H1 (cell line): ENCODE measurements at regions not wholly inside any gene's neighbourhood (a gene's known extent, or its start where the extent isn't known, plus 50 kb on each side); places are given as distances from the start of the nearest gene placed in this dataset.

Source experiments
- CTCF ChIA-PET: fragments of 300-600 bp; sonication (Branson Sonifier 250); formaldehyde crosslinking; loops from one replicate; lab custom pipeline; 2021; ENCODE audit not compliant: partially characterized antibody; lab: Charles Lee
- POLR2A ChIA-PET: fragments of 300-600 bp; sonication (Branson Sonifier 250); formaldehyde crosslinking; loops from one replicate; lab custom pipeline; 2021; ENCODE audit warnings: inconsistent platforms; ENCODE audit not compliant: partially characterized antibody; lab: Charles Lee
- DNase-seq, 2 experiments: peaks; one replicate each; pipeline versions ENCODE4 v3.0.0 to v3.0.0-alpha.2; 2010 to 2022; ENCODE audit warnings: low spot score in 2 of 2, low read depth in 1 of 2, mixed read lengths in 1 of 2
- FAIRE-seq: peaks from 2 replicates; lab custom pipeline; 2011; peaks lifted over from hg19 to GRCh38; lab: Jason Lieb, UNC
- H2AFZ ChIP-seq: 2 replicates; pipeline ENCODE4 v1.8.1; 2012; ENCODE audit warnings: low read length, inconsistent platforms
- H2AK5ac ChIP-seq: 2 replicates; pipeline ENCODE4 v1.6.1; 2013; ENCODE audit warnings: low read depth, low read length
- H2BK120ac ChIP-seq: replicated peaks from 2 replicates; pipeline ENCODE3; 2013; ENCODE audit warnings: low read depth, low read length, inconsistent platforms
- H2BK12ac ChIP-seq: 2 replicates; pipeline ENCODE4 v1.6.1; 2013; ENCODE audit warnings: low read depth, low read length
- H2BK15ac ChIP-seq: 2 replicates; pipeline ENCODE4 v1.6.1; 2013; ENCODE audit warnings: low read length
- H2BK20ac ChIP-seq: 2 replicates; pipeline ENCODE4 v1.6.1; 2013; ENCODE audit warnings: low read length
- H2BK5ac ChIP-seq: 2 replicates; pipeline ENCODE4 v1.6.1; 2013; ENCODE audit warnings: low read depth, low read length
- H3K14ac ChIP-seq: 2 replicates; pipeline ENCODE4 v1.6.1; 2013; ENCODE audit warnings: inconsistent platforms; ENCODE audit not compliant: insufficient read length
- H3K18ac ChIP-seq: 2 replicates; pipeline ENCODE4 v1.6.1; 2013; ENCODE audit warnings: low read length; ENCODE audit errors: extremely low read depth
- H3K23ac ChIP-seq: 2 replicates; pipeline ENCODE4 v1.6.1; 2013; ENCODE audit warnings: inconsistent platforms; ENCODE audit not compliant: insufficient read length
- H3K23me2 ChIP-seq: 2 replicates; pipeline ENCODE4 v1.6.1; 2013; ENCODE audit warnings: low read depth, low read length
- H3K27ac ChIP-seq: 2 replicates; pipeline ENCODE4 v1.6.1; 2011; ENCODE audit warnings: low read depth, low read length, inconsistent platforms
- H3K27me3 ChIP-seq, 4 experiments: replicated peaks in 1 of 4; 1 replicate in 1 of 4; 2 replicates in 3 of 4; pipeline versions ENCODE4 v1.6.1 to v1.8.1; 2011 to 2013; ENCODE audit warnings: low read length in 3 of 4, mild to moderate bottlenecking in 3 of 4, inconsistent platforms in 2 of 4, mixed read lengths in 2 of 4, moderate library complexity in 1 of 4; ENCODE audit not compliant: control insufficient read depth in 3 of 4, insufficient read depth in 3 of 4; ENCODE audit errors: extremely low read depth in 1 of 4
- H3K36me3 ChIP-seq, 4 experiments: 2 replicates each; pipeline versions ENCODE4 v1.6.1 to v1.8.1; 2011 to 2013; ENCODE audit warnings: mild to moderate bottlenecking in 4 of 4, low read length in 3 of 4, moderate library complexity in 2 of 4, control low read depth in 1 of 4, inconsistent platforms in 1 of 4; ENCODE audit not compliant: insufficient read depth in 4 of 4, control insufficient read depth in 2 of 4
- H3K4ac ChIP-seq: replicated peaks from 2 replicates; pipeline ENCODE3; 2013; ENCODE audit warnings: low read length, low read depth, mixed read lengths, inconsistent platforms; ENCODE audit not compliant: insufficient read length
- H3K4me1 ChIP-seq, 4 experiments: replicated peaks in 1 of 4; 1 replicate in 1 of 4; 2 replicates in 3 of 4; pipeline versions ENCODE4 v1.6.1 to v1.8.1; 2011 to 2013; ENCODE audit warnings: low read length in 3 of 4, inconsistent platforms in 2 of 4, mixed read lengths in 1 of 4; ENCODE audit not compliant: insufficient read depth in 4 of 4, control insufficient read depth in 3 of 4
- H3K4me2 ChIP-seq, 2 experiments: 2 replicates each; pipeline versions ENCODE4 v1.6.1 to v1.8.1; 2011 to 2013; ENCODE audit warnings: low read depth in 2 of 2, low read length in 2 of 2, control low read depth in 1 of 2, inconsistent platforms in 1 of 2, mild to moderate bottlenecking in 1 of 2; ENCODE audit not compliant: insufficient read depth in 1 of 2
- H3K4me3 ChIP-seq, 4 experiments: fragments of 200-600, 300-600 bp in 1 of 4; sonication (generic), shearing (Covaris generic), sonication (Bioruptor Twin) in 1 of 4; 2 replicates each; pipeline versions ENCODE4 v1.5.1 to v1.8.1; 2011 to 2016; ENCODE audit warnings: low read length in 4 of 4, low read depth in 3 of 4, control low read depth in 2 of 4, inconsistent platforms in 2 of 4, mild to moderate bottlenecking in 2 of 4, mixed read lengths in 1 of 4, moderate library complexity in 1 of 4; ENCODE audit not compliant: insufficient read depth in 2 of 4; ENCODE audit errors: extremely low read depth in 1 of 4
- H3K56ac ChIP-seq: replicated peaks from 2 replicates; pipeline ENCODE3; 2013; ENCODE audit warnings: low read depth, mild to moderate bottlenecking, mixed read lengths, low read length, inconsistent platforms; ENCODE audit not compliant: insufficient read length
- H3K79me1 ChIP-seq: 2 replicates; pipeline ENCODE4 v1.6.1; 2013; ENCODE audit warnings: low read depth, low read length, control low read depth
- H3K79me2 ChIP-seq, 2 experiments: 2 replicates each; pipeline versions ENCODE4 v1.6.1 to v1.8.1; 2012 to 2013; ENCODE audit warnings: low read length in 2 of 2, mild to moderate bottlenecking in 2 of 2, inconsistent platforms in 1 of 2; ENCODE audit not compliant: insufficient read depth in 2 of 2, control insufficient read depth in 1 of 2
- H3K9ac ChIP-seq, 4 experiments: replicated peaks in 1 of 4; 1 replicate in 1 of 4; 2 replicates in 3 of 4; pipeline versions ENCODE4 v1.6.1 to v1.8.1; 2011 to 2013; ENCODE audit warnings: low read depth in 3 of 4, low read length in 3 of 4, control low read depth in 2 of 4, mild to moderate bottlenecking in 2 of 4, moderate library complexity in 2 of 4, inconsistent platforms in 1 of 4; ENCODE audit errors: extremely low read depth in 1 of 4
- H3K9me3 ChIP-seq, 2 experiments: 2 replicates each; pipeline versions ENCODE4 v1.6.1 to v1.8.1; 2012 to 2013; ENCODE audit warnings: mild to moderate bottlenecking in 2 of 2, moderate library complexity in 2 of 2, control low read depth in 1 of 2, inconsistent platforms in 1 of 2, low read depth in 1 of 2, low read length in 1 of 2, mixed read lengths in 1 of 2; ENCODE audit not compliant: insufficient read depth in 2 of 2
- H4K20me1 ChIP-seq, 2 experiments: replicated peaks in 1 of 2; 2 replicates each; pipeline versions ENCODE3 to v1.8.1; 2011 to 2013; ENCODE audit warnings: inconsistent platforms in 2 of 2, low read length in 2 of 2, mild to moderate bottlenecking in 1 of 2; ENCODE audit not compliant: insufficient read depth in 2 of 2, control insufficient read depth in 1 of 2
- H4K5ac ChIP-seq: 2 replicates; pipeline ENCODE4 v1.6.1; 2013; ENCODE audit warnings: low read length, low read depth, mixed read lengths, inconsistent platforms; ENCODE audit not compliant: insufficient read length
- H4K8ac ChIP-seq: 2 replicates; pipeline ENCODE4 v1.8.0; 2013; ENCODE audit warnings: mild to moderate bottlenecking, moderate library complexity, low read length, inconsistent platforms; ENCODE audit not compliant: insufficient read depth; ENCODE audit errors: extremely low read depth
- H4K91ac ChIP-seq: replicated peaks from 2 replicates; pipeline ENCODE3; 2013; ENCODE audit warnings: low read length, mixed read lengths, inconsistent platforms; ENCODE audit not compliant: insufficient read length
- ATF3 ChIP-seq: IDR thresholded peaks from 2 replicates; pipeline ENCODE4 v1.6.1; 2011; ENCODE audit warnings: low read depth, mild to moderate bottlenecking, low read length; ENCODE audit not compliant: insufficient read depth
- BACH1 ChIP-seq: IDR thresholded peaks from 2 replicates; pipeline ENCODE4 v1.6.1; 2012; ENCODE audit warnings: low read length, improper control_type of control experiment
- CHD1 ChIP-seq: IDR thresholded peaks from 2 replicates; pipeline ENCODE4 v1.6.1; 2012; ENCODE audit warnings: low read depth, low read length, improper control_type of control experiment
- CHD2 ChIP-seq: IDR thresholded peaks from 2 replicates; pipeline ENCODE4 v1.6.1; 2012; ENCODE audit warnings: low read length, improper control_type of control experiment
- CREB1 ChIP-seq: IDR thresholded peaks from 2 replicates; pipeline ENCODE4 v1.6.1; 2012; ENCODE audit warnings: inconsistent platforms
- JUND ChIP-seq: IDR thresholded peaks from 2 replicates; pipeline ENCODE4 v1.6.1; 2011; ENCODE audit warnings: mild to moderate bottlenecking, improper control_type of control experiment, low read length
- KDM5A ChIP-seq: fragments of 200-600 bp; IDR thresholded peaks from 2 replicates; pipeline ENCODE4 v1.7.1; 2012; ENCODE audit warnings: mild to moderate bottlenecking, low read length, inconsistent platforms, mixed read lengths
- NRF1 ChIP-seq: IDR thresholded peaks from 2 replicates; pipeline ENCODE4 v1.6.1; 2011; ENCODE audit warnings: mild to moderate bottlenecking, low read depth, low read length, improper control_type of control experiment
- POLR2AphosphoS5 ChIP-seq: IDR thresholded peaks from 2 replicates; pipeline ENCODE4 v1.6.1; 2011; ENCODE audit warnings: low read depth, low read length
- RBBP5 ChIP-seq: IDR thresholded peaks from 2 replicates; pipeline ENCODE4 v1.7.1; 2012; ENCODE audit warnings: low read depth, mild to moderate bottlenecking, inconsistent platforms, low read length, moderate library complexity, borderline replicate concordance
- RNF2 ChIP-seq: fragments of 200-900, 300-1000 bp; sonication (generic); IDR thresholded peaks from 2 replicates; pipeline ENCODE4 v1.7.1; 2016; ENCODE audit warnings: borderline replicate concordance, low read depth, mild to moderate bottlenecking, antibody characterized with exemption, low read length; ENCODE audit not compliant: poor library complexity, severe bottlenecking; ENCODE audit errors: missing control alignments
- SP1 ChIP-seq: IDR thresholded peaks from 2 replicates; pipeline ENCODE4 v1.6.1; 2011; ENCODE audit warnings: low read depth, low read length
- SP4 ChIP-seq: IDR thresholded peaks from 2 replicates; pipeline ENCODE4 v1.6.1; 2012; ENCODE audit warnings: low read length, inconsistent platforms
- USF2 ChIP-seq: IDR thresholded peaks from 2 replicates; pipeline ENCODE4 v1.6.1; 2011; ENCODE audit warnings: low read length, improper control_type of control experiment
- YY1 ChIP-seq: IDR thresholded peaks from 2 replicates; pipeline ENCODE4 v1.6.1; 2011; ENCODE audit warnings: low read depth, mild to moderate bottlenecking, low read length
- WGBS, 2 experiments: shearing (Covaris generic) in 1 of 2; methylation state at CpG; one replicate each; pipeline versions ENCODE4 v1.1.6 to v1.1.7; 2013 to 2015; ENCODE audit warnings: low lambda C conversion rate in 2 of 2, mixed read lengths in 2 of 2, inconsistent platforms in 1 of 2, low coverage in 1 of 2, missing lambda C conversion rate in 1 of 2; ENCODE audit not compliant: insufficient replicate concordance in 2 of 2, insufficient coverage in 1 of 2, insufficient read length in 1 of 2; ENCODE audit errors: extremely low coverage in 1 of 2, missing lambda C conversion rate in 1 of 2; 5-methylcytosine and 5-hydroxymethylcytosine counted together

- Histone ChIP-seq H4K8ac (no peak overlapping the region), H3K4me3 (no peak overlapping the region), H3K4me1 (peaks cover 0 to 3% (median 0%) of the 10 kb centered on the region in 4 experiments; a peak in 1 of 7 replicates), H2BK12ac (no peak overlapping the region), H4K91ac (no peak overlapping the region), H2BK15ac (no peak overlapping the region), H3K36me3 (no peaks in the 10 kb centered on the region), H2AK5ac (no peak overlapping the region; the same call in 1 of the 2 replicates), H4K20me1 (no peaks in the 10 kb centered on the region), H3K79me1 (no peaks in the 10 kb centered on the region), H3K9me3 (no peaks in the 10 kb centered on the region), H2BK20ac (no peak overlapping the region), H3K27ac (no peak overlapping the region), H3K9ac (no peak overlapping the region), H3K23ac (no peak overlapping the region), H3K14ac (no peak overlapping the region), H3K79me2 (no peaks in the 10 kb centered on the region), H3K4me2 (no peak overlapping the region), H3K4ac (no peak overlapping the region), H3K56ac (no peak overlapping the region), H3K27me3 (no peaks in the 10 kb centered on the region), H4K5ac (no peak overlapping the region), H2BK120ac (no peak overlapping the region), H2AFZ (no peak overlapping the region), H3K18ac (no peak overlapping the region), H2BK5ac (no peak overlapping the region), H3K23me2 (no peaks in the 10 kb centered on the region)
- FAIRE-seq (no peak), DNase-seq (no peak)
- POLR2A ChIA-PET: no interaction called here
- 85% methylated on average over 4 of the region's 4 CpGs; no CpG with 5 or more reads in 1 of the 2 experiments for WGBS, 2 experiments
- CTCF ChIA-PET: no interaction called here
- TF ChIP-seq KDM5A (no peak), USF2 (no peak), POLR2AphosphoS5 (no peak), SP4 (no peak), RBBP5 (no peak), SP1 (no peak), CREB1 (no peak), RNF2 (no peak), ATF3 (no peak), YY1 (no peak), JUND (no peak), NRF1 (no peak), BACH1 (no peak), CHD2 (no peak), CHD1 (no peak)
These were observed 272.2 kb downstream of the PRELID2 start for GRCh38 chr5:145562931-145563330.
